Omental fat pad (tissue), 3 donors: ENCODE measurements at regions not wholly inside any gene's neighbourhood (a gene's known extent, or its start where the extent isn't known, plus 50 kb on each side); places are given as distances from the start of the nearest gene placed in this dataset.
"Not testable (repeated sequence)": the region's sequence is repeated elsewhere in the genome, so short reads cannot be mapped to it uniquely, and the experiment has no call there.

Source experiments
- ATAC-seq: fragments of 150-250 bp; one replicate; pipeline ENCODE4 v1.9.1; 2016; ENCODE audit warnings: mild to moderate bottlenecking, moderate library complexity; ENCODE audit not compliant: low FRiP score
- DNase-seq: peaks from one replicate; pipeline ENCODE4 v3.0.0-alpha.2; 2019; ENCODE audit warnings: low spot score
- CTCF ChIP-seq, 3 donors: fragments of 450-650 bp; IDR thresholded peaks; one replicate each; pipeline ENCODE4 v1.5.1; 2016 to 2017; ENCODE audit warnings: antibody characterized with exemption in 3 of 3, mild to moderate bottlenecking in 3 of 3, moderate library complexity in 2 of 3

GRCh38 chr15:24318981-24319380 lies 356.6 kb upstream of the NPAP1 start:
- ATAC-seq: no peak

GRCh38 chr15:24324096-24324495 lies 351.5 kb upstream of the NPAP1 start:
- not testable (repeated sequence) for ATAC-seq, DNase-seq

More at GRCh38 chr15:24318981-24319380, 356.6 kb upstream of the NPAP1 start:
- no peak for TF ChIP-seq CTCF (IDR thresholded peaks at IDR 0.05)
- no peak for DNase-seq

GRCh38 chr15:24326513-24326912 lies 349.1 kb upstream of the NPAP1 start:
- not testable (repeated sequence) for ATAC-seq, DNase-seq

GRCh38 chr15:24331964-24332363 lies 343.6 kb upstream of the NPAP1 start:
- not testable (repeated sequence) for DNase-seq, ATAC-seq

GRCh38 chr15:24341876-24342275 lies 333.7 kb upstream of the NPAP1 start:
- not testable (repeated sequence) for ATAC-seq, DNase-seq

- not testable (repeated sequence) for ATAC-seq, DNase-seq
Measured at GRCh38 chr15:24352777-24353176, 322.8 kb upstream of the NPAP1 start.

GRCh38 chr15:24381103-24381502 lies 294.5 kb upstream of the NPAP1 start:
- not testable (repeated sequence) for ATAC-seq, DNase-seq

GRCh38 chr15:24385258-24385657 lies 290.3 kb upstream of the NPAP1 start:
- not testable (repeated sequence) for DNase-seq, ATAC-seq

- ATAC-seq (no peak), DNase-seq (no peak)
- TF ChIP-seq CTCF (IDR thresholded peaks at IDR 0.05): no peak
Measured at GRCh38 chr15:24394303-24394702, 281.3 kb upstream of the NPAP1 start.

GRCh38 chr15:24412649-24413048 lies 262.9 kb upstream of the NPAP1 start:
- not testable (repeated sequence) for ATAC-seq

GRCh38 chr15:24426286-24427054 lies 249.1 kb upstream of the NPAP1 start:
- ATAC-seq, DNase-seq: not testable (repeated sequence)

More at GRCh38 chr15:24412649-24413048, 262.9 kb upstream of the NPAP1 start:
- DNase-seq: not testable (repeated sequence)

GRCh38 chr15:24427055-24427400 lies 248.5 kb upstream of the NPAP1 start:
- ATAC-seq, DNase-seq: not testable (repeated sequence)

- not testable (repeated sequence) for ATAC-seq, DNase-seq
Measured at GRCh38 chr15:24435075-24435820, 240.3 kb upstream of the NPAP1 start.

- not testable (repeated sequence) for DNase-seq, ATAC-seq
Measured at GRCh38 chr15:24437270-24437669, 238.3 kb upstream of the NPAP1 start.

- ATAC-seq, DNase-seq: not testable (repeated sequence)
Measured at GRCh38 chr15:24437735-24438134, 237.8 kb upstream of the NPAP1 start.

- not testable (repeated sequence) for DNase-seq, ATAC-seq
Measured at GRCh38 chr15:24477107-24478025, 198.2 kb upstream of the NPAP1 start.
